ENCODE measurements at regions not wholly inside any gene's neighbourhood (a gene's known extent, or its start where the extent isn't known, plus 50 kb on each side); places are given as distances from the start of the nearest gene placed in this dataset.
"Not testable (repeated sequence)": the region's sequence is repeated elsewhere in the genome, so short reads cannot be mapped to it uniquely, and the experiment has no call there.

- TF ChIP-seq POLR2A, CTCF (IDR thresholded peaks at IDR 0.05): not testable (repeated sequence)
Measured at GRCh38 chr18:6572192-6572591, 157.3 kb upstream of the ARHGAP28 start.
